ENCODE measurements at regions not wholly inside any gene's neighbourhood (a gene's known extent, or its start where the extent isn't known, plus 50 kb on each side); places are given as distances from the start of the nearest gene placed in this dataset.

- intact Hi-C loops (cut with micrococcal nuclease; ENCODE audit: unreplicated experiment): no loop called here
- ChIA-PET POLR2A (no interaction called here), CTCF (no interaction called here)
- no peaks in the 10 kb centered on the region for H3K27me3 ChIP-seq (ENCODE audit: control insufficient read depth, insufficient read depth, low read length)
- H3K9me3 ChIP-seq (ENCODE audit: control insufficient read depth, insufficient read depth, low read depth, low read length): no peaks in the 10 kb centered on the region
- in situ Hi-C loops (cut with HindIII; ENCODE audit: low pct_unique_long_range_greater_than_20kb, low sequenced_read_pairs): no loop called here
- no TSS peak for BruUV-seq (replicated peaks)
- DNase-seq (ENCODE audit: low read depth, low spot score): no peak
- TF ChIP-seq, protein P1, sequence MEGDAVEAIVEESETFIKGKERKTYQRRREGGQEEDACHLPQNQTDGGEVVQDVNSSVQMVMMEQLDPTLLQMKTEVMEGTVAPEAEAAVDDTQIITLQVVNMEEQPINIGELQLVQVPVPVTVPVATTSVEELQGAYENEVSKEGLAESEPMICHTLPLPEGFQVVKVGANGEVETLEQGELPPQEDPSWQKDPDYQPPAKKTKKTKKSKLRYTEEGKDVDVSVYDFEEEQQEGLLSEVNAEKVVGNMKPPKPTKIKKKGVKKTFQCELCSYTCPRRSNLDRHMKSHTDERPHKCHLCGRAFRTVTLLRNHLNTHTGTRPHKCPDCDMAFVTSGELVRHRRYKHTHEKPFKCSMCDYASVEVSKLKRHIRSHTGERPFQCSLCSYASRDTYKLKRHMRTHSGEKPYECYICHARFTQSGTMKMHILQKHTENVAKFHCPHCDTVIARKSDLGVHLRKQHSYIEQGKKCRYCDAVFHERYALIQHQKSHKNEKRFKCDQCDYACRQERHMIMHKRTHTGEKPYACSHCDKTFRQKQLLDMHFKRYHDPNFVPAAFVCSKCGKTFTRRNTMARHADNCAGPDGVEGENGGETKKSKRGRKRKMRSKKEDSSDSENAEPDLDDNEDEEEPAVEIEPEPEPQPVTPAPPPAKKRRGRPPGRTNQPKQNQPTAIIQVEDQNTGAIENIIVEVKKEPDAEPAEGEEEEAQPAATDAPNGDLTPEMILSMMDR (IDR thresholded peaks at IDR 0.05): no peak
- TF ChIP-seq, protein P2, sequence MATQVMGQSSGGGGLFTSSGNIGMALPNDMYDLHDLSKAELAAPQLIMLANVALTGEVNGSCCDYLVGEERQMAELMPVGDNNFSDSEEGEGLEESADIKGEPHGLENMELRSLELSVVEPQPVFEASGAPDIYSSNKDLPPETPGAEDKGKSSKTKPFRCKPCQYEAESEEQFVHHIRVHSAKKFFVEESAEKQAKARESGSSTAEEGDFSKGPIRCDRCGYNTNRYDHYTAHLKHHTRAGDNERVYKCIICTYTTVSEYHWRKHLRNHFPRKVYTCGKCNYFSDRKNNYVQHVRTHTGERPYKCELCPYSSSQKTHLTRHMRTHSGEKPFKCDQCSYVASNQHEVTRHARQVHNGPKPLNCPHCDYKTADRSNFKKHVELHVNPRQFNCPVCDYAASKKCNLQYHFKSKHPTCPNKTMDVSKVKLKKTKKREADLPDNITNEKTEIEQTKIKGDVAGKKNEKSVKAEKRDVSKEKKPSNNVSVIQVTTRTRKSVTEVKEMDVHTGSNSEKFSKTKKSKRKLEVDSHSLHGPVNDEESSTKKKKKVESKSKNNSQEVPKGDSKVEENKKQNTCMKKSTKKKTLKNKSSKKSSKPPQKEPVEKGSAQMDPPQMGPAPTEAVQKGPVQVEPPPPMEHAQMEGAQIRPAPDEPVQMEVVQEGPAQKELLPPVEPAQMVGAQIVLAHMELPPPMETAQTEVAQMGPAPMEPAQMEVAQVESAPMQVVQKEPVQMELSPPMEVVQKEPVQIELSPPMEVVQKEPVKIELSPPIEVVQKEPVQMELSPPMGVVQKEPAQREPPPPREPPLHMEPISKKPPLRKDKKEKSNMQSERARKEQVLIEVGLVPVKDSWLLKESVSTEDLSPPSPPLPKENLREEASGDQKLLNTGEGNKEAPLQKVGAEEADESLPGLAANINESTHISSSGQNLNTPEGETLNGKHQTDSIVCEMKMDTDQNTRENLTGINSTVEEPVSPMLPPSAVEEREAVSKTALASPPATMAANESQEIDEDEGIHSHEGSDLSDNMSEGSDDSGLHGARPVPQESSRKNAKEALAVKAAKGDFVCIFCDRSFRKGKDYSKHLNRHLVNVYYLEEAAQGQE (IDR thresholded peaks at IDR 0.05; ENCODE audit: insufficient read depth in 1 of 2, low read depth in 2 of 2, low read length in 1 of 2): no peak
- TF ChIP-seq POLR2AphosphoS5 (IDR thresholded peaks at IDR 0.05; ENCODE audit: low read depth, low read length): no peak
- TF ChIP-seq SIN3A (IDR thresholded peaks at IDR 0.05; ENCODE audit: borderline replicate concordance, insufficient read depth, low read depth, low read length): no peak
- no peak for TF ChIP-seq TCF7L2 (IDR thresholded peaks at IDR 0.05; ENCODE audit: low read depth, low read length)
- no peaks in the 10 kb centered on the region for H3K4me1 ChIP-seq (ENCODE audit: control insufficient read depth, insufficient read depth, low read length)
- no peaks in the 10 kb centered on the region for H3K36me3 ChIP-seq (ENCODE audit: control insufficient read depth, insufficient read depth, low read length)
- H3K27ac ChIP-seq (ENCODE audit: low read length): no peak overlapping the region
- no peak for ATAC-seq
- no peak overlapping the region for H3K4me3 ChIP-seq (ENCODE audit: low read depth in 2 of 2, low read length in 2 of 2)
These were observed 368.5 kb upstream of the TRIB2 start for GRCh38 chr2:12348216-12348615.

DNA sequence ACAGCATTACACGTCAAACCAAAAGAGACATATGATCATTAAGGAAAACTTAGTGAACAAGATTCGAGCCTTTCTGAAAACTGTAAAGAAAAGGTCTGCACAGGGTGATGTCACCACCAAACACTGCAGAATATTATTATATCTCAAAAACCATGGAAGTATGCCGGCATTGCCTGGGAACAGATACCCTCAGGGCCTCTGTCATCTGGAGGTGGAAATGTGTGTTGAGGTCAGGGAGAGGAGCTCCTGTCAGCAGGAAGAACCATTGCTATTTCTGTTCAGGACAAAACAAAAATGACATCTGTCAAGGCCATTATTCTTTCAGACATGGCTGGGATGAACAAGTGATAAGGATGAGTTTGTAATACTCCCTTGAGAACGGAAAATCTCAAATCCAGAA is 365.9 kb upstream of the TRIB2 start:
- H3K27me3 ChIP-seq (ENCODE audit: control insufficient read depth, insufficient read depth, low read length): no peaks in the 10 kb centered on the region
- ChIA-PET POLR2A (no interaction called here), CTCF (no interaction called here)
- TF ChIP-seq, protein P2 (IDR thresholded peaks at IDR 0.05; ENCODE audit: insufficient read depth in 1 of 2, low read depth in 2 of 2, low read length in 1 of 2): no peak
- TF ChIP-seq, protein P1 (IDR thresholded peaks at IDR 0.05): no peak
- TF ChIP-seq SIN3A (IDR thresholded peaks at IDR 0.05; ENCODE audit: borderline replicate concordance, insufficient read depth, low read depth, low read length) (no peak), POLR2AphosphoS5 (IDR thresholded peaks at IDR 0.05; ENCODE audit: low read depth, low read length) (no peak), TCF7L2 (IDR thresholded peaks at IDR 0.05; ENCODE audit: low read depth, low read length) (no peak)
- no peaks in the 10 kb centered on the region for H3K36me3 ChIP-seq (ENCODE audit: control insufficient read depth, insufficient read depth, low read length)
- H3K4me3 ChIP-seq (ENCODE audit: low read depth in 2 of 2, low read length in 2 of 2): no peak overlapping the region
- no peaks in the 10 kb centered on the region; the same call in 1 of the 2 replicates for H3K9me3 ChIP-seq (ENCODE audit: control insufficient read depth, insufficient read depth, low read depth, low read length)
- H3K4me1 ChIP-seq (ENCODE audit: control insufficient read depth, insufficient read depth, low read length): no peaks in the 10 kb centered on the region
- BruUV-seq (replicated peaks): no TSS peak
- intact Hi-C loops (cut with micrococcal nuclease; ENCODE audit: unreplicated experiment) (no loop called here), in situ Hi-C loops (cut with HindIII; ENCODE audit: low pct_unique_long_range_greater_than_20kb, low sequenced_read_pairs) (no loop called here)
- DNase-seq (ENCODE audit: low read depth, low spot score): no peak
- no peak overlapping the region for H3K27ac ChIP-seq (ENCODE audit: low read length)
- ATAC-seq: no peak

Data from Panc1 (cell line).